Nephron progenitor cell (in vitro differentiated cells): ENCODE measurements at regions not wholly inside any gene's neighbourhood (a gene's known extent, or its start where the extent isn't known, plus 50 kb on each side); places are given as distances from the start of the nearest gene placed in this dataset.

Experiments
- DNase-seq: peaks from one replicate; pipeline ENCODE4 v3.0.0; 2021
- H3K27ac Mint-ChIP-seq: 2 replicates; pipeline ENCODE4 v1.8.0; 2021; ENCODE audit warnings: mild to moderate bottlenecking, moderate library complexity, mixed read lengths
- H3K27me3 Mint-ChIP-seq: 2 replicates; pipeline ENCODE4 v1.8.0; 2021; ENCODE audit warnings: mild to moderate bottlenecking, low read depth, mixed read lengths; ENCODE audit not compliant: poor library complexity
- H3K36me3 Mint-ChIP-seq: 2 replicates; pipeline ENCODE4 v1.8.0; 2021; ENCODE audit warnings: low read depth, mixed read lengths
- H3K4me1 Mint-ChIP-seq: 2 replicates; pipeline ENCODE4 v1.8.0; 2021; ENCODE audit warnings: mixed read lengths
- H3K4me3 Mint-ChIP-seq: 2 replicates; pipeline ENCODE4 v1.8.0; 2021; ENCODE audit warnings: mild to moderate bottlenecking, moderate library complexity, mixed read lengths
- H3K9me3 Mint-ChIP-seq: 2 replicates; pipeline ENCODE4 v1.8.0; 2021; ENCODE audit warnings: mild to moderate bottlenecking, moderate library complexity, mixed read lengths
- CTCF ChIP-seq: fragments of 200-600 bp; sonication (generic); IDR thresholded peaks from 2 replicates; pipeline ENCODE4 v1.5.0; 2021; ENCODE audit warnings: antibody characterized with exemption

GRCh38 chr20:11153819-11154218 lies 480.0 kb upstream of the JAG1 start:
- Mint-ChIP-seq H3K36me3 (no peaks in the 10 kb centered on the region), H3K4me1 (no peaks in the 10 kb centered on the region), H3K27me3 (peaks cover 3% of the 10 kb centered on the region), H3K4me3 (no peak overlapping the region), H3K9me3 (no peaks in the 10 kb centered on the region), H3K27ac (no peak overlapping the region)
- TF ChIP-seq CTCF = no peak
- DNase-seq = no peak

GRCh38 chr20:11155156-11155756 lies 481.5 kb upstream of the JAG1 start:
- no peak overlapping the region for H3K27ac Mint-ChIP-seq
- TF ChIP-seq CTCF = no peak
- no peak for DNase-seq
- peaks cover 10% of the 10 kb centered on the region for H3K4me1 Mint-ChIP-seq
- no peaks in the 10 kb centered on the region for H3K36me3 Mint-ChIP-seq
- peaks cover 3% of the 10 kb centered on the region for H3K27me3 Mint-ChIP-seq
- H3K4me3 Mint-ChIP-seq = no peak overlapping the region
- H3K9me3 Mint-ChIP-seq = no peaks in the 10 kb centered on the region

- DNase-seq = no peak
- no peaks in the 10 kb centered on the region for H3K36me3 Mint-ChIP-seq
- no peak overlapping the region for H3K27ac Mint-ChIP-seq
- no peak overlapping the region for H3K4me3 Mint-ChIP-seq
- H3K9me3 Mint-ChIP-seq = no peaks in the 10 kb centered on the region
- H3K27me3 Mint-ChIP-seq = peaks cover 3% of the 10 kb centered on the region
- H3K4me1 Mint-ChIP-seq = peaks cover 10% of the 10 kb centered on the region
- TF ChIP-seq CTCF = no peak
Observed at GRCh38 chr20:11156922-11157321, 483.1 kb upstream of the JAG1 start.

- Mint-ChIP-seq H3K27me3 (no peaks in the 10 kb centered on the region), H3K9me3 (no peaks in the 10 kb centered on the region), H3K27ac (no peak overlapping the region), H3K36me3 (no peaks in the 10 kb centered on the region), H3K4me1 (peaks cover 10% of the 10 kb centered on the region), H3K4me3 (no peak overlapping the region)
- no peak for TF ChIP-seq CTCF
- DNase-seq = no peak
Observed at GRCh38 chr20:11158146-11158545, 484.3 kb upstream of the JAG1 start.

- no peak overlapping the region for H3K27ac Mint-ChIP-seq
Observed at GRCh38 chr20:11158589-11158988, 484.8 kb upstream of the JAG1 start.

More at GRCh38 chr20:11158589-11158988, 484.8 kb upstream of the JAG1 start:
- Mint-ChIP-seq H3K27me3 (no peaks in the 10 kb centered on the region), H3K4me1 (peaks cover 10% of the 10 kb centered on the region), H3K9me3 (no peaks in the 10 kb centered on the region), H3K36me3 (no peaks in the 10 kb centered on the region), H3K4me3 (no peak overlapping the region)
- no peak for TF ChIP-seq CTCF
- no peak for DNase-seq
